ENCODE measurements at regions not wholly inside any gene's neighbourhood (a gene's known extent, or its start where the extent isn't known, plus 50 kb on each side); places are given as distances from the start of the nearest gene placed in this dataset.

DNA sequence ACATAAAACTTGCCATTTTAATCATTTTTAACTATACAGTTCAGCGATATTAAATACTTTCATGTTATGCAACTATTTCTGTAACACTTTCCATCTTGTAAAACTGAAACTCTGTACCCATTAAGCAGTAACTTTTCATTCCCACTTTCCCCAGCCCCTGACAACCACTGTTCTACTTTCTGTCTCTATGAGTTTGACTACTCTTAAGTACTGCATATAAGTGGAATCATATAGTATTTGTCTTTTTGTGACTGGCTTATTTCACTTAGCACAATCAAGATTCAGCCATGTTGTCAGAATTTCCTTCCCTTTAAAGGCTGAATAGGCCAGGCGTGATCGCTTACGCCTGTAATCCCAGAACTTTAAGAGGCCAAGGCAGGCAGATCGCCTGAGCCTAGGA lies 56.2 kb downstream of the ARHGAP35 start:
- no peak for TF ChIP-seq POLR2A (IDR thresholded peaks at IDR 0.05)
- TF ChIP-seq, protein P1, sequence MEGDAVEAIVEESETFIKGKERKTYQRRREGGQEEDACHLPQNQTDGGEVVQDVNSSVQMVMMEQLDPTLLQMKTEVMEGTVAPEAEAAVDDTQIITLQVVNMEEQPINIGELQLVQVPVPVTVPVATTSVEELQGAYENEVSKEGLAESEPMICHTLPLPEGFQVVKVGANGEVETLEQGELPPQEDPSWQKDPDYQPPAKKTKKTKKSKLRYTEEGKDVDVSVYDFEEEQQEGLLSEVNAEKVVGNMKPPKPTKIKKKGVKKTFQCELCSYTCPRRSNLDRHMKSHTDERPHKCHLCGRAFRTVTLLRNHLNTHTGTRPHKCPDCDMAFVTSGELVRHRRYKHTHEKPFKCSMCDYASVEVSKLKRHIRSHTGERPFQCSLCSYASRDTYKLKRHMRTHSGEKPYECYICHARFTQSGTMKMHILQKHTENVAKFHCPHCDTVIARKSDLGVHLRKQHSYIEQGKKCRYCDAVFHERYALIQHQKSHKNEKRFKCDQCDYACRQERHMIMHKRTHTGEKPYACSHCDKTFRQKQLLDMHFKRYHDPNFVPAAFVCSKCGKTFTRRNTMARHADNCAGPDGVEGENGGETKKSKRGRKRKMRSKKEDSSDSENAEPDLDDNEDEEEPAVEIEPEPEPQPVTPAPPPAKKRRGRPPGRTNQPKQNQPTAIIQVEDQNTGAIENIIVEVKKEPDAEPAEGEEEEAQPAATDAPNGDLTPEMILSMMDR (IDR thresholded peaks at IDR 0.05): no peak
